HEK293 (cell line): ENCODE measurements at regions not wholly inside any gene's neighbourhood (a gene's known extent, or its start where the extent isn't known, plus 50 kb on each side); places are given as distances from the start of the nearest gene placed in this dataset.

ENCODE experiments used
- RBAK ChIP-seq: fragments of 450-650 bp; formaldehyde crosslinking; IDR thresholded peaks from 2 replicates; pipeline ENCODE4 v1.5.1; 2016; ENCODE audit warnings: missing biosample characterization, missing genetic modification characterization
- YY1 ChIP-seq: fragments of 450-650 bp; formaldehyde crosslinking; IDR thresholded peaks from 2 replicates; pipeline ENCODE4 v1.5.1; 2018; ENCODE audit warnings: missing biosample characterization, missing genetic modification characterization
- ZBTB48 ChIP-seq: fragments of 450-650 bp; formaldehyde crosslinking; IDR thresholded peaks from 2 replicates; pipeline ENCODE4 v1.5.1; 2016; ENCODE audit warnings: missing biosample characterization, missing genetic modification characterization
- ZNF114 ChIP-seq: fragments of 450-650 bp; formaldehyde crosslinking; IDR thresholded peaks from 2 replicates; pipeline ENCODE4 v1.5.0; 2017; ENCODE audit warnings: missing biosample characterization, missing genetic modification characterization
- ZNF24 ChIP-seq: fragments of 450-650 bp; formaldehyde crosslinking; IDR thresholded peaks from 2 replicates; pipeline ENCODE4 v1.5.1; 2016; ENCODE audit warnings: missing biosample characterization, missing genetic modification characterization
- ZNF274 ChIP-seq, 2 experiments: fragments of 200-500 bp in 1 of 2; fragments of 450-650 bp in 1 of 2; sonication (Bioruptor generic) in 1 of 2; formaldehyde crosslinking in 1 of 2; IDR thresholded peaks; 2 replicates each; pipeline versions ENCODE4 v1.5.1 to v1.6.1; 2014 to 2016; ENCODE audit warnings: borderline replicate concordance in 1 of 2, inconsistent platforms in 1 of 2, low read length in 1 of 2, missing biosample characterization in 1 of 2, missing genetic modification characterization in 1 of 2
- ZNF777 ChIP-seq: fragments of 450-650 bp; formaldehyde crosslinking; IDR thresholded peaks from 2 replicates; pipeline ENCODE4 v1.5.1; 2017; ENCODE audit warnings: missing biosample characterization, missing genetic modification characterization, borderline replicate concordance
- TF ChIP-seq, protein P1 (sequence below): fragments of 450-650 bp; formaldehyde crosslinking; IDR thresholded peaks from 2 replicates; pipeline ENCODE4 v1.5.1; 2016; ENCODE audit warnings: missing biosample characterization, missing genetic modification characterization
- TF ChIP-seq, protein P2 (sequence below): fragments of 450-650 bp; formaldehyde crosslinking; IDR thresholded peaks from 2 replicates; pipeline ENCODE4 v1.5.1; 2016; ENCODE audit warnings: missing biosample characterization, missing genetic modification characterization

GRCh38 chr15:69914040-69914439, 183.7 kb downstream of the TLE3 start:
- TF ChIP-seq ZNF777 (tag by site-specific recombination) (no peak), YY1 (no peak), ZNF24 (no peak), ZNF274 (IDR thresholded peaks at IDR 0.05; ENCODE audit: low read length) (no peak), ZNF274 (tag by site-specific recombination; IDR thresholded peaks at IDR 0.05; ENCODE audit: borderline replicate concordance) (no peak), RBAK (tag by site-specific recombination) (no peak), ZNF114 (tag by site-specific recombination) (no peak), ZBTB48 (no peak)
- TF ChIP-seq, protein P1, sequence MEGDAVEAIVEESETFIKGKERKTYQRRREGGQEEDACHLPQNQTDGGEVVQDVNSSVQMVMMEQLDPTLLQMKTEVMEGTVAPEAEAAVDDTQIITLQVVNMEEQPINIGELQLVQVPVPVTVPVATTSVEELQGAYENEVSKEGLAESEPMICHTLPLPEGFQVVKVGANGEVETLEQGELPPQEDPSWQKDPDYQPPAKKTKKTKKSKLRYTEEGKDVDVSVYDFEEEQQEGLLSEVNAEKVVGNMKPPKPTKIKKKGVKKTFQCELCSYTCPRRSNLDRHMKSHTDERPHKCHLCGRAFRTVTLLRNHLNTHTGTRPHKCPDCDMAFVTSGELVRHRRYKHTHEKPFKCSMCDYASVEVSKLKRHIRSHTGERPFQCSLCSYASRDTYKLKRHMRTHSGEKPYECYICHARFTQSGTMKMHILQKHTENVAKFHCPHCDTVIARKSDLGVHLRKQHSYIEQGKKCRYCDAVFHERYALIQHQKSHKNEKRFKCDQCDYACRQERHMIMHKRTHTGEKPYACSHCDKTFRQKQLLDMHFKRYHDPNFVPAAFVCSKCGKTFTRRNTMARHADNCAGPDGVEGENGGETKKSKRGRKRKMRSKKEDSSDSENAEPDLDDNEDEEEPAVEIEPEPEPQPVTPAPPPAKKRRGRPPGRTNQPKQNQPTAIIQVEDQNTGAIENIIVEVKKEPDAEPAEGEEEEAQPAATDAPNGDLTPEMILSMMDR: no peak
- TF ChIP-seq, protein P2, sequence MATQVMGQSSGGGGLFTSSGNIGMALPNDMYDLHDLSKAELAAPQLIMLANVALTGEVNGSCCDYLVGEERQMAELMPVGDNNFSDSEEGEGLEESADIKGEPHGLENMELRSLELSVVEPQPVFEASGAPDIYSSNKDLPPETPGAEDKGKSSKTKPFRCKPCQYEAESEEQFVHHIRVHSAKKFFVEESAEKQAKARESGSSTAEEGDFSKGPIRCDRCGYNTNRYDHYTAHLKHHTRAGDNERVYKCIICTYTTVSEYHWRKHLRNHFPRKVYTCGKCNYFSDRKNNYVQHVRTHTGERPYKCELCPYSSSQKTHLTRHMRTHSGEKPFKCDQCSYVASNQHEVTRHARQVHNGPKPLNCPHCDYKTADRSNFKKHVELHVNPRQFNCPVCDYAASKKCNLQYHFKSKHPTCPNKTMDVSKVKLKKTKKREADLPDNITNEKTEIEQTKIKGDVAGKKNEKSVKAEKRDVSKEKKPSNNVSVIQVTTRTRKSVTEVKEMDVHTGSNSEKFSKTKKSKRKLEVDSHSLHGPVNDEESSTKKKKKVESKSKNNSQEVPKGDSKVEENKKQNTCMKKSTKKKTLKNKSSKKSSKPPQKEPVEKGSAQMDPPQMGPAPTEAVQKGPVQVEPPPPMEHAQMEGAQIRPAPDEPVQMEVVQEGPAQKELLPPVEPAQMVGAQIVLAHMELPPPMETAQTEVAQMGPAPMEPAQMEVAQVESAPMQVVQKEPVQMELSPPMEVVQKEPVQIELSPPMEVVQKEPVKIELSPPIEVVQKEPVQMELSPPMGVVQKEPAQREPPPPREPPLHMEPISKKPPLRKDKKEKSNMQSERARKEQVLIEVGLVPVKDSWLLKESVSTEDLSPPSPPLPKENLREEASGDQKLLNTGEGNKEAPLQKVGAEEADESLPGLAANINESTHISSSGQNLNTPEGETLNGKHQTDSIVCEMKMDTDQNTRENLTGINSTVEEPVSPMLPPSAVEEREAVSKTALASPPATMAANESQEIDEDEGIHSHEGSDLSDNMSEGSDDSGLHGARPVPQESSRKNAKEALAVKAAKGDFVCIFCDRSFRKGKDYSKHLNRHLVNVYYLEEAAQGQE (tag by site-specific recombination): no peak
